Mammary epithelial cell (primary cell): ENCODE measurements at regions not wholly inside any gene's neighbourhood (a gene's known extent, or its start where the extent isn't known, plus 50 kb on each side); places are given as distances from the start of the nearest gene placed in this dataset.

Source experiments
- EZH2 ChIP-seq: IDR thresholded peaks from 2 replicates; pipeline ENCODE4 v1.6.1; 2012; ENCODE audit warnings: low read length, inconsistent platforms, borderline replicate concordance
- TF ChIP-seq, protein P1 (sequence below), 2 donors: IDR thresholded peaks in 1 of 2; conservative IDR thresholded peaks in 1 of 2; 2 replicates each; pipeline ENCODE4 v1.5.1; 2011 to 2012; ENCODE audit warnings: inconsistent platforms in 2 of 2, low read length in 2 of 2, mild to moderate bottlenecking in 2 of 2, control low read depth in 1 of 2, low read depth in 1 of 2; ENCODE audit not compliant: insufficient read depth in 1 of 2; ENCODE audit errors: extremely low read depth in 1 of 2

DNA sequence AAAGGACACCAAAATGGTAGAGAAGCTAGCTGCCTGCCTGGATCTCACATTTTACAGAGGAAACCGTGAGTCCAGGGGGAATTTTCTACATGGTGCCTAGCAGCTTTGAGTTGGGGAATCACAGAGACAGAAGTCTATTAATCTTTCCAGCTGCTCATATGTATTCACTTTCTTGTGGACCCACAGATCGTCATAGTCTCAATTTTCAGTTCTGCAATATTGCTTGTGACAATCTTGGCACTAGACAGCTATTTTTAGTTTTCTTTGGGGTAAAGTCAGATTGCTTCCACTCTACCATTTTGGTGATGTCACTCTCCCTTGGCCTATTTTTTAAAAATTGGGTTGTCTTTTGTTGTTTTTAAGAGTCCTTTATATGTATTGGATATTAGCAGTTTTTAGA lies 233.4 kb upstream of the STK26 start:
- TF ChIP-seq, protein P1, sequence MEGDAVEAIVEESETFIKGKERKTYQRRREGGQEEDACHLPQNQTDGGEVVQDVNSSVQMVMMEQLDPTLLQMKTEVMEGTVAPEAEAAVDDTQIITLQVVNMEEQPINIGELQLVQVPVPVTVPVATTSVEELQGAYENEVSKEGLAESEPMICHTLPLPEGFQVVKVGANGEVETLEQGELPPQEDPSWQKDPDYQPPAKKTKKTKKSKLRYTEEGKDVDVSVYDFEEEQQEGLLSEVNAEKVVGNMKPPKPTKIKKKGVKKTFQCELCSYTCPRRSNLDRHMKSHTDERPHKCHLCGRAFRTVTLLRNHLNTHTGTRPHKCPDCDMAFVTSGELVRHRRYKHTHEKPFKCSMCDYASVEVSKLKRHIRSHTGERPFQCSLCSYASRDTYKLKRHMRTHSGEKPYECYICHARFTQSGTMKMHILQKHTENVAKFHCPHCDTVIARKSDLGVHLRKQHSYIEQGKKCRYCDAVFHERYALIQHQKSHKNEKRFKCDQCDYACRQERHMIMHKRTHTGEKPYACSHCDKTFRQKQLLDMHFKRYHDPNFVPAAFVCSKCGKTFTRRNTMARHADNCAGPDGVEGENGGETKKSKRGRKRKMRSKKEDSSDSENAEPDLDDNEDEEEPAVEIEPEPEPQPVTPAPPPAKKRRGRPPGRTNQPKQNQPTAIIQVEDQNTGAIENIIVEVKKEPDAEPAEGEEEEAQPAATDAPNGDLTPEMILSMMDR (conservative IDR thresholded peaks at IDR 0.05 in 1 of 2, IDR thresholded peaks at IDR 0.05 in 1 of 2; ENCODE audit: extremely low read depth in 1 of 2, insufficient read depth in 1 of 2, low read depth in 1 of 2, low read length in 2 of 2) = no peak
- no peak for TF ChIP-seq EZH2
